NCI-H2029 (cell line): ENCODE measurements at regions not wholly inside any gene's neighbourhood (a gene's known extent, or its start where the extent isn't known, plus 50 kb on each side); places are given as distances from the start of the nearest gene placed in this dataset.

Experiments used
- DNase-seq: peaks from one replicate; lab custom pipeline; 2025; lab: John Stamatoyannopoulos, UW

GRCh38 chr1:38719880-38720279 lies 139.7 kb downstream of the RRAGC start:
- DNase-seq, result no peak

GRCh38 chr1:38718031-38718430 lies 141.5 kb downstream of the RRAGC start:
- DNase-seq, result no peak

DNA sequence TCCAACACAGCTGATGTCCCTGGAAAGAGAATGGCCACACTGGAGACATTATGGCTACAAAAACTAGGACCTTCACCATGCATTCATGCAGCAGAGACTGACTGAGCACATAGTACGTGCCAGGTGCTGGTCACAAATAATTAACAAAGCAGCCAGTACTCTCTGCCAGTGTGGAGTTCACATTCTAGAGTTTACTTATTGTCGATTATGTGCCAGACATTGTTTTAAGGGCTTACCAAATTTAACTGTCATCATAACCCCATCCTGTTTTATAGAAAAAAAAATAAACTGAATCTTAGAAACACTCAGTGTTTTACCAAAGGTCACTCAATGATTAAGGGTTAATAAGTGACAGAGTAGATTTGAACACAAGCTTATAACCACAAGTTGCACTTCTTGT lies 143.3 kb downstream of the RRAGC start:
- no peak for DNase-seq

DNA sequence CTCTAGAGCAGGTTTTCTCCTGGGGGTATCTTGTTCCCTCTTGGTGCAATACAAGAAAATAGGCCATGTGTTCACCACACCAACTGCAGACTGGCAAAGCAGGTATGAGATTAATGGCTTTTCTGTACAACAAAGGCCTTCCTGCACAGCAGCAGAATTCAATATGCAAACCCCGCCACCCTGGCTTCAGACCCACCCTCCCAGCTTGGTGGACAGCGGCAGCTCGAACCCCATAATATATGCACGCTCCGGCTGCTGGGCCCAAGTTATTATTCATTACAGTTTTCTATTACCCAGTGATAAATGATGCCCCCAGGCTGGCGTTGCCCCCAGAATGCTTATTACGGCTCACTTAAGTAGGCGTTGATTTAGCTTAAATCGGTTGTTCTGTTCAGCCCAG lies 144.2 kb downstream of the RRAGC start:
- DNase-seq, result no peak

- no peak for DNase-seq
These were observed 147.5 kb downstream of the RRAGC start for GRCh38 chr1:38712046-38712445.

- no peak for DNase-seq
These were observed 150.8 kb downstream of the RRAGC start for GRCh38 chr1:38708701-38709258.

DNA sequence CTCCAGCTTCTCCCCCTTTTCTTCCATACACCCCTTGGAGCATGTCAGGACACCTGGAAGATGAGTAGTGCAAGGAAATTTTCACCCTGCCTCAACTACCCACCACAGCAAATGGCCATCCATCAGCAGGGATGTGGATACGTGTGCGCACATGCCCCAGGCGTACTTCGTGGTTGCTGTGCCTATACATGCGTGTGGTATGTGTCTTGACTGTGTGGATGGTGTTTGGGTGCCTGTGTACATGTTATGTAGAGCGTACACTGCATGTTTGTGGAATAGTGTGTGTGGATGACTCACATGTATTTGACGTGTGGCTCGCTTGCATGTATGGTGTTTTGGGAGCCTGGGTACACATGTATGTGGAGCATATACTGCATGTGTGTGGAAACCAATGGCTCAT lies 158.5 kb downstream of the RRAGC start:
- DNase-seq, result no peak

DNA sequence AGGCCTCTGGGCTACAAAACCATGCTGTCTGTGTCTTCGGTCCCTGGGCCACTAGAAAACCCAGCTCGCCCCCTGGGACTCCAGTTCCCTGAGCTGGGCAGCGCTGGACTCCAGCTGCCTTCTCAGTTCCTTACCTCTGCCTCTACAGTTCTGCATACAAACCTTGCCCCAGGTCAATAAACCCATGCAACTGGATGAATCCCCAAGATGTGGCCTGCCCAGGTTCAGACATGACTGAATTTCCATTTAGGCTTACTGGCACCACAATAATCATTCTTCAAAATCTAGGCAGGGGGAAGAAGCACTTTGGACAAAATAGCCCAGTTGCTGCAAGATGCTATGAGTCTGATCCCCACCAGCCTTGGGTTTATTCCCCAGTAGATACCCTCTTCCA lies 159.5 kb downstream of the RRAGC start:
- DNase-seq, result no peak

DNA sequence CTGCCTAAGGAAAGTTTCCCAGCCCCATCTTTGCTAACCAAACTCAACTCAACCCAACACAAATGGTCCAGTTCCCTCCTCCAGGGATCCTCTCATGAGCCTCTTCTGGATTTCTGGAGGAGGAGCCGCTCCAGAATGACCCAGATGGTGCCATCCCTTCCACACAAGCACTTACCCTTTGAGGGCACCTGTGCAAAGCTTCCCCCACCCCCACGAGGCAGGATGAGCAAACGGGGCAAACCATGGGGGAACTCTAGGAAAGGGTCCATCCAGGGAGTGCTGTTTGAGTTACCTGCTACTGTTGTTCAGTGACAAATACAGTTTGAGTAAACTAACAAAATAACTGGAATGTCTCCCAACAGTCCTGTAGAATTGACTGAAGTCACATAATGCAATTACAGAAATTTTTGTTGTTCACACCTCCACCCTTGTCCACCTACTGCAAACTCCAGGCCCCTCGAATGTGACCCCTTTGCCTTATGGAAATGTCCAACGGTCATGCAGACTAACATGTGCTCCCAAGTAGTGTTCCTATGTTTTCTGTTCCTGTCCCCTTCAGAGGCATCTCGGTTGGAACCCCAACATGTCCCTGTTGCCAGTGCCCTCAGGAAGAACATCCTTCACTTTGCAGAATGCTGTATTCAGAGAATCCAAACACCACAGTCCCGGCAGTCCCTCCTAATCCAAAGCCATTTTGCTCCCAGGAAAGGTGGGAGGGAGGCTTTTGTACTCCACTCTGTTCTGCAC lies 160.1 kb downstream of the RRAGC start:
- no peak for DNase-seq

GRCh38 chr1:38697387-38697786 lies 162.2 kb downstream of the RRAGC start:
- DNase-seq, result no peak

DNA sequence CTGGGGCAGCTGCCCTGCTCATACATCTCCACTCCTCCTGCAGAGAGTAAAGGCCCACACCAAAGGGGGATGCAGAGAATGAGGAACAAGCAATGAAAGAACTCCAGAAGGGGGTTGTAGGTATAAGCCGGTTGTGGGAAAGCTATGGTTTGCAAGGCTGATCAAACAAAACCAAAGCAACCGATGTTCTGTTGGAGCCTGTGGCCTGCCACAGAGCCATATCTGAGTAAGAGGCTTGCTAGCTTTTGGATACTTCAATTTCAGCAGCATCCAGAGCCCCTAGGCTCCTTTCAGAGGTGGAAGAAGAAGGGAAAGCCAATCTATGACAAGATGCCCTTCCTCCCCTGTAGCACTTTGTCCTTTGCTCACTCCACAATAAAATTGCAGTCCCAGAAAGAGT lies 163.2 kb downstream of the RRAGC start:
- no peak for DNase-seq

DNA sequence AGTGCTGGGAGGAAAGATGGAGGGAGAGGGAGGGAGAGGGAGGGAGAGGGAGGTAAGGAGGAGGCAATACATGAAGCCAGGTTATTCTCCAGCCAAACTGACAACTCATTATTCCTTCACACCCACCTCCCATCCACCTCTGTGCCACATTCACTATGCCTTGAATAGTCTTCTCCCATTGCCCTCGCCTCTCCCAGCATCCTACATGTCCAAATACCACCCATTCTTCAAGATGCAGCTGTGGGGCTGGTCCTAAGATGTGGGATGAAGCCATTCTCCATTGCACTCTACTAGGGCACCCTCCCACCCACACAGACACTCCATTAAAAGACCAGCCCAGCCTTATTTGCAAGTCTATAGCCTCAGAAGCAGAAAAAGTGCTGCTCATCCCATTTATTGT lies 165.8 kb downstream of the RRAGC start:
- DNase-seq, result no peak

GRCh38 chr1:38693031-38693430 lies 166.5 kb downstream of the RRAGC start:
- no peak for DNase-seq

DNA sequence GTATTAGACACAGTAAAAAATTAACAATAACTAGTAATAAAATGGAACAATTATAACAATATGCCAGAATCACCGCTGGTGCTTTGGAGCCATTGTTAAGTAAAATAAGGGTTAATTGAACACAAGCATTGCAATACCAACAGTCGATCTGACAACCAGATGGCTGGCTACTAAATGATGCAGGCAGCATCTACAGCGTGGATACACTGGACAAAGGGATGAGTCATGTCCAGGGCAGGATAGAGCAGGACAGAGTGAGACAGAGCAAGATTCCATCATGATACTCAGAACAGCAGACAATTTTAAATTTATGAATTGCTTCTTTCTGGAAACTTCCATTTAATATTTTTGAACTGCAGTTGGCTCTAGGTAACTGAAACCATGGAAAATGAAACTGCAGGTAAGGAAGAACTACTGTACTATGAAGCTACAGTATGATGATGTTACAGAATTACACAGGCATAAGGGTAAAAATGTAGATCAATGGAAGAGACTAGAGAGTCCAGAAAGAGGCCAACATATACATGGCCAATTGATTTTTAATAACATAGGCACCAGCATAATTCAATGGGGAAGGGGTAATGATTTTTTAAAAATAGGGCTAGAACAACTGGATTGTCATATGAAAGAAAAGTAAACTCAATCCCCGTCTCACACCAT lies 168.7 kb downstream of the RRAGC start:
- DNase-seq, result no peak

DNA sequence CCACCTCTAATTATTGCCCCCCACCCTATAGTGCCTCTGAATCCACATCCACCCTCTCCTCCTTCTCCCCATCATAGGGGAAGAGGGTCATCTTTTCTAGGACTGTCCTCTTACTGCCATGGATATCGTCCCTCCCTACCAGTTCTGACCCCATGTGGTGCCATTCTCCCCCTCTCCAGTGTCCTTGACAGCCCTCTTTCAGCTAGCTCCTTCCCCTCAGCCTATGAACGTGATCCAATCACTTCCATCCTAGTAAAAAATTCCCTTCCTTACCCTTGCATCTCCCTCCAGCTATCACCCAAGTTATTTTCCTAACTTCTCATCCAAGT lies 172.7 kb downstream of the RRAGC start:
- DNase-seq, result no peak

GRCh38 chr1:38686167-38686926 lies 173.2 kb downstream of the RRAGC start:
- no peak for DNase-seq

- DNase-seq, result no peak
These were observed 174.2 kb downstream of the RRAGC start for GRCh38 chr1:38685388-38685787.

DNA sequence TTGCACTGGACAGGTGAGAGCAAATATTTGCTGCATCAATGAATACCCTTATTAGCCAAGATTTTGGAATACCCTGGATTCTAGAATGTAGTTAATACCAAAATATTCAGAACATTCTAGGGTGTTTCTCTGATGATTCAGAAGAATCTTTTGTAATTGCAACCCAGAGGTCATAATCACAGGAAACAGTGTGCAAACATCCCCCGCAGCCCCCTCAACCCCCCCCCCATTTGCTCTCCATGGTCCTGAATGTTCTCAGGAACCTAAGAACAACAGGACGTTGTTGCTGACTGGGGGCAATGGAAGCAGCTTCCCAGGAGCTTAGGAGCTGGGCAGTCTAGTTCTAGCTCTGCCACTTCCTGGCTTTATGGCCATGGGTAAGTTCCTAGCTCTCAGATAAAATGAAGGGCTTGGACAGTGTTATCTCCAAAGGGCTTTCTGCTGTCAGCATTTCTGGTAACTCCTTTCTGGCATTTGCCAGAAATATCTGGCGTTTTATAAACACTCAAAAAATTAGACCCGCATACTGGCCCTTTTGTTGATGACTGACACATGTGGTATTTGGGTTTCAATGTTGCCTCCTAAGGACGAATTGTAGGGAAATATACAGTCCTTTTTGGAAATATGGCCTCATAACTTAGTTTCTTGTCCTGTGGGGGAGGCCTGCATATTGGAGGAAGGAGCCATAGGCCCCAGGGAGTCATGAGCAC lies 178.6 kb downstream of the RRAGC start:
- no peak for DNase-seq

GRCh38 chr1:38677756-38678155 lies 181.8 kb downstream of the RRAGC start:
- DNase-seq, result no peak

- no peak for DNase-seq
These were observed 182.3 kb downstream of the RRAGC start for GRCh38 chr1:38677311-38677710.

DNA sequence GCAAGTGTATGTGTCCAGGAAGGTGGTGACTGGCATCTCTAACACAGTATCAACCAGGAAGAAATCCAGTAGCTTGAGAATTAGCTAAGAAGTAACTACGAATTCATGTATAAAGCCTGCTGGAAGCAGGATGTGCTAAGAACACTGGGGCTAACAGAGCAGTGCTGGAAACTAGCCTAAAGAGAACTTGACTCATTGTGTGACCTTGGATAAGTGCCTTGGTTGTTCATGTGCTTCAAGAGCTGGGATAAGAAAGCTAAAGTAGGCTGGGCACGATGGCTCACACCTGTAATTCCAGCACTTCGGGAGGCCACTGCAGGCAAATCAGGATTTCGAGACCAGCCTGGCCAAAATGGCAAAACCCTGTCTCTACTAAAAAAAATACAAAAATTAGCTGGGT lies 186.9 kb downstream of the RRAGC start:
- DNase-seq, result no peak

GRCh38 chr1:38671221-38671620 lies 188.4 kb downstream of the RRAGC start:
- DNase-seq, result no peak
